ENCODE measurements at regions not wholly inside any gene's neighbourhood (a gene's known extent, or its start where the extent isn't known, plus 50 kb on each side); places are given as distances from the start of the nearest gene placed in this dataset.
"Not testable (repeated sequence)": the region's sequence is repeated elsewhere in the genome, so short reads cannot be mapped to it uniquely, and the experiment has no call there.

GRCh38 chr17:20721171-20721570, 141.6 kb downstream of the CDRT15L2 start:
- no peak overlapping the region for H3K27ac ChIP-seq
- H3K4me3 ChIP-seq (ENCODE audit: low read depth in 1 of 2, low read length in 1 of 2) = no peak overlapping the region
- H3K4me1 ChIP-seq (ENCODE audit: control insufficient read depth in 1 of 2, insufficient read depth in 1 of 2, low read depth in 1 of 2, low read length in 1 of 2) = no peaks in the 10 kb centered on the region
- H3K27me3 ChIP-seq = no peaks in the 10 kb centered on the region
- no peaks in the 10 kb centered on the region for H3K9me3 ChIP-seq
- TF ChIP-seq CTCF (IDR thresholded peaks at IDR 0.05) = no peak
- H3K36me3 ChIP-seq = no peaks in the 10 kb centered on the region

GRCh38 chr17:20724391-20724790, 144.9 kb downstream of the CDRT15L2 start:
- H3K36me3 ChIP-seq; H3K27ac ChIP-seq; H3K4me3 ChIP-seq (ENCODE audit: low read depth in 1 of 2, low read length in 1 of 2); H3K9me3 ChIP-seq; H3K4me1 ChIP-seq (ENCODE audit: control insufficient read depth in 1 of 2, insufficient read depth in 1 of 2, low read depth in 1 of 2, low read length in 1 of 2); H3K27me3 ChIP-seq: not testable (repeated sequence)

- not testable (repeated sequence) for H3K4me3 ChIP-seq (ENCODE audit: low read depth in 1 of 2, low read length in 1 of 2); H3K27ac ChIP-seq; H3K9me3 ChIP-seq; H3K36me3 ChIP-seq; H3K27me3 ChIP-seq; H3K4me1 ChIP-seq (ENCODE audit: control insufficient read depth in 1 of 2, insufficient read depth in 1 of 2, low read depth in 1 of 2, low read length in 1 of 2)
These were observed 147.7 kb downstream of the CDRT15L2 start for GRCh38 chr17:20727201-20727600.

DNA sequence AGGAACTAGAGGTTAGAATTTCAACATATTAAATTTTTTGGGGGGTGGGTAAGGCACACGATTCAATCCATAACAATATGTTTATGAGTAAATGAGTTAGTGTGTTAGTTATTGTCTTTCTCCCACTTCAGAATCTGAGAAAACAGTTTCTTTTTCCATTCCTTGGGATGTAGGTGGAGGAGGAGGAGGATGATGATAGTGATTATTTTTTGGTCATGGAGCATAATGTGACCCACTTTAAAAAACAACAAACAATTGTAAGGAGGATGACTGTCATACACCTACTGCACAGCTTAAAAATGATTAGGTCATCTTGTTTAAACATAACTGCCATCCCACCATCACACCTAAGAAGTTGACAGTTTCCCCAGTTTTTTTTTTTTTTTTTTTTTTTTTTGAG, 148.7 kb downstream of the CDRT15L2 start:
- H3K27me3 ChIP-seq = no peaks in the 10 kb centered on the region
- no peaks in the 10 kb centered on the region for H3K4me1 ChIP-seq (ENCODE audit: control insufficient read depth in 1 of 2, insufficient read depth in 1 of 2, low read depth in 1 of 2, low read length in 1 of 2)
- H3K27ac ChIP-seq = no peak overlapping the region
- H3K36me3 ChIP-seq = no peaks in the 10 kb centered on the region
- no peak for TF ChIP-seq CTCF (IDR thresholded peaks at IDR 0.05)
- H3K9me3 ChIP-seq = no peaks in the 10 kb centered on the region
- H3K4me3 ChIP-seq (ENCODE audit: low read depth in 1 of 2, low read length in 1 of 2) = no peak overlapping the region

DNA sequence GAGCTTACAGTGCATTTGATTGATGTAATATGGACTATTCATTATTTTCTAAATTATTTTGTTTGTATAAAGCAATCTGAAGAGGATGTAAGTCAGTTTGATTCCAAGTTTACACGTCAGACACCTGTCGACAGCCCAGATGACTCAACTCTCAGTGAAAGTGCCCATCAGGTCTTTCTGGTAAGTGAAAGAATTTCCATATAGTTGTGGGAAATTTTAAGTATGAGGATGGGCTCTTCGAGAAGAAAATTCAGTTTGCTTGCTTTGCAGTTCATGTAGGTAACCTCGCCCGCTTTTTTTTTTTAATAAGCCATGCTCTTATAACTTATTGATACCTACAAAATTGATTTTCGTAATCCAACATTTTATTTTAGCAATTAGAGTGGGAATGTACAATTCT, 151.6 kb downstream of the CDRT15L2 start:
- not testable (repeated sequence) for H3K9me3 ChIP-seq; H3K4me1 ChIP-seq (ENCODE audit: control insufficient read depth in 1 of 2, insufficient read depth in 1 of 2, low read depth in 1 of 2, low read length in 1 of 2); H3K27ac ChIP-seq; H3K27me3 ChIP-seq; H3K36me3 ChIP-seq; H3K4me3 ChIP-seq (ENCODE audit: low read depth in 1 of 2, low read length in 1 of 2)

DNA sequence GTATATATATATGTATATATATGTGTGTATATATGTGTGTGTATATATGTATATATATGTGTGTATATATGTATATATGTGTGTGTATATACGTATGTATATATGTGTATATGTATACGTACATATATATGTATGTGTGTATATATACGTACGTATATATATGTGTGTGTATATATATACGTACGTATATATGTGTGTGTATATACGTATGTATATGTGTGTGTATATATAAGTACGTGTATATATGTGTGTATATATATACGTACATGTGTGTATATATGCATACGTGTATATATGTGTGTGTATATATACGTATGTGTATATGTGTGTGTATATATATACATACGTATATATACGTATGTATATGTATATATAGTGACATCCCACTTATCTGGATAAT, 154.4 kb downstream of the CDRT15L2 start:
- Histone ChIP-seq H3K36me3 (no peaks in the 10 kb centered on the region), H3K27me3 (no peaks in the 10 kb centered on the region), H3K4me1 (ENCODE audit: control insufficient read depth in 1 of 2, insufficient read depth in 1 of 2, low read depth in 1 of 2, low read length in 1 of 2) (no peaks in the 10 kb centered on the region), H3K4me3 (ENCODE audit: low read depth in 1 of 2, low read length in 1 of 2) (no peak overlapping the region), H3K9me3 (no peaks in the 10 kb centered on the region), H3K27ac (no peak overlapping the region)
- TF ChIP-seq CTCF (IDR thresholded peaks at IDR 0.05) = no peak

DNA sequence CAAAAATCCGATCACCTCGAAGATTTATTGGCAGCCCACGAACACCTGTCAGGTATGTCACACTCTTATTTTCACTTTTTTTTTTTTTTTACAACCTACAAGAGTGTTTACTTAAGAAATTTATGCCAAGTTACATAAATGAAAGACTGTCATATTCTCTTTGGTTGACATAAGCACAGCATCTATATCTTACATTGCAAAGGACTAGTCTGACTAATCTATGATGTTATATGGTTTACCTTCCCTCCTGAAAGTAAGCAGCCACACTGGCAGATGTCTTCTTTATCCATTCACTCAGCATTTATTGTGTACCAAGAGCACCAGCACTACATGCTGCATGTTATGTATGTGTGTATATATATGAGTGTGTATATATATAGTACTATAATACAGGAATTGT, 156.3 kb downstream of the CDRT15L2 start:
- TF ChIP-seq CTCF (IDR thresholded peaks at IDR 0.05) = no peak
- Histone ChIP-seq H3K27ac (no peak overlapping the region), H3K4me1 (ENCODE audit: control insufficient read depth in 1 of 2, insufficient read depth in 1 of 2, low read depth in 1 of 2, low read length in 1 of 2) (no peaks in the 10 kb centered on the region), H3K9me3 (no peaks in the 10 kb centered on the region), H3K27me3 (peaks cover 2% of the 10 kb centered on the region), H3K36me3 (no peaks in the 10 kb centered on the region), H3K4me3 (ENCODE audit: low read depth in 1 of 2, low read length in 1 of 2) (no peak overlapping the region)

DNA sequence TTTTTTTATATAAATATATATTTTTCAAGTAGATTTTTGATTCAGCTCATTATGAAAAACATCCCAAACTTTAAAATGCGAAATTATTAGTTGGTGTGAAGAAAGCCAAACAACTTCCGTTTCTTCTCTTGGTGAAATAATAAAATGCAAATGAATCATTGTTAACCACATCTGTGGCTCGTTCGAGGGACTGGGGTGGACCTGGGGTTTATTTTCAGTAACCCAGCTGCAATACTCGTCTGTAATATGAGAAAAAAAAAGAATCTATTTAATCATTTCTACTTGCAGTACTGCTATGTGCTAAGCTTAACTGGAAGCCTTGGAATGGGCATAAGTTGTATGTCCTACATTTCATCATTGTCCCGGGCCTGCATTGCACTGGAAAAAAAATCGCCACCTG, 158.1 kb downstream of the CDRT15L2 start:
- H3K36me3 ChIP-seq; H3K4me3 ChIP-seq (ENCODE audit: low read depth in 1 of 2, low read length in 1 of 2); H3K27ac ChIP-seq; H3K9me3 ChIP-seq; H3K4me1 ChIP-seq (ENCODE audit: control insufficient read depth in 1 of 2, insufficient read depth in 1 of 2, low read depth in 1 of 2, low read length in 1 of 2): not testable (repeated sequence)
- peaks cover 15% of the 10 kb centered on the region for H3K27me3 ChIP-seq

Data from neutrophil (primary cell).